Skeletal muscle satellite cell (primary cell): ENCODE measurements at regions not wholly inside any gene's neighbourhood (a gene's known extent, or its start where the extent isn't known, plus 50 kb on each side); places are given as distances from the start of the nearest gene placed in this dataset.

ENCODE experiments used
- H3K27me3 ChIP-seq: 2 replicates; pipeline ENCODE4 v1.7.0; 2013; ENCODE audit warnings: low read length; ENCODE audit not compliant: control insufficient read depth, insufficient read depth
- H3K36me3 ChIP-seq: 2 replicates; pipeline ENCODE4 v1.7.0; 2013; ENCODE audit warnings: mild to moderate bottlenecking, control low read depth, low read length; ENCODE audit not compliant: insufficient read depth
- H3K4me1 ChIP-seq: 2 replicates; pipeline ENCODE4 v1.7.0; 2013; ENCODE audit warnings: low read length; ENCODE audit not compliant: control insufficient read depth, insufficient read depth
- H3K4me2 ChIP-seq: 2 replicates; pipeline ENCODE4 v1.7.0; 2013; ENCODE audit warnings: mild to moderate bottlenecking, low read length
- H3K4me3 ChIP-seq: 2 replicates; pipeline ENCODE4 v1.7.0; 2013; ENCODE audit warnings: low read length
- H3K9ac ChIP-seq: 2 replicates; pipeline ENCODE4 v1.7.0; 2013; ENCODE audit warnings: mild to moderate bottlenecking, low read depth, low read length, moderate library complexity
- H3K9me3 ChIP-seq: replicated peaks from 2 replicates; pipeline ENCODE4 v1.7.0; 2013; ENCODE audit warnings: mild to moderate bottlenecking, control low read depth, low read length

GRCh38 chr18:22767653-22768052, 165.5 kb upstream of the RBBP8 start:
- Histone ChIP-seq H3K4me1 (no peaks in the 10 kb centered on the region), H3K4me3 (no peak overlapping the region), H3K36me3 (no peaks in the 10 kb centered on the region), H3K9ac (no peak overlapping the region), H3K27me3 (peaks cover 6% of the 10 kb centered on the region), H3K4me2 (no peak overlapping the region), H3K9me3 (no peaks in the 10 kb centered on the region)

- peaks cover 2% of the 10 kb centered on the region for H3K27me3 ChIP-seq
- no peaks in the 10 kb centered on the region for H3K36me3 ChIP-seq
- H3K4me3 ChIP-seq: no peak overlapping the region
- H3K4me1 ChIP-seq: no peaks in the 10 kb centered on the region
- H3K4me2 ChIP-seq: no peak overlapping the region
- H3K9ac ChIP-seq: no peak overlapping the region
- H3K9me3 ChIP-seq: no peaks in the 10 kb centered on the region
These were observed 159.2 kb upstream of the RBBP8 start for GRCh38 chr18:22773944-22774343.

GRCh38 chr18:22778996-22779395, 154.1 kb upstream of the RBBP8 start:
- Histone ChIP-seq H3K9me3 (no peaks in the 10 kb centered on the region), H3K4me2 (no peak overlapping the region), H3K36me3 (no peaks in the 10 kb centered on the region), H3K4me1 (no peaks in the 10 kb centered on the region), H3K27me3 (peaks cover 21% of the 10 kb centered on the region), H3K9ac (no peak overlapping the region), H3K4me3 (no peak overlapping the region)

GRCh38 chr18:22783245-22783644, 149.9 kb upstream of the RBBP8 start:
- H3K27me3 ChIP-seq: peaks cover 44% of the 10 kb centered on the region
- no peak overlapping the region for H3K4me3 ChIP-seq
- H3K9me3 ChIP-seq: no peaks in the 10 kb centered on the region
- no peaks in the 10 kb centered on the region for H3K36me3 ChIP-seq
- H3K4me1 ChIP-seq: no peaks in the 10 kb centered on the region
- no peak overlapping the region for H3K9ac ChIP-seq
- no peak overlapping the region for H3K4me2 ChIP-seq

- Histone ChIP-seq H3K9ac (no peak overlapping the region), H3K27me3 (peaks cover 48% of the 10 kb centered on the region), H3K36me3 (no peaks in the 10 kb centered on the region), H3K9me3 (no peaks in the 10 kb centered on the region), H3K4me2 (no peak overlapping the region), H3K4me1 (no peaks in the 10 kb centered on the region), H3K4me3 (no peak overlapping the region)
These were observed 149.5 kb upstream of the RBBP8 start for GRCh38 chr18:22783662-22784076.

GRCh38 chr18:22789052-22789451, 144.1 kb upstream of the RBBP8 start:
- H3K4me3 ChIP-seq: no peak overlapping the region
- no peaks in the 10 kb centered on the region for H3K9me3 ChIP-seq
- no peak overlapping the region for H3K4me2 ChIP-seq
- H3K4me1 ChIP-seq: no peaks in the 10 kb centered on the region
- peaks cover 54% of the 10 kb centered on the region for H3K27me3 ChIP-seq
- no peak overlapping the region for H3K9ac ChIP-seq
- H3K36me3 ChIP-seq: no peaks in the 10 kb centered on the region

GRCh38 chr18:22789600-22789999, 143.5 kb upstream of the RBBP8 start:
- no peaks in the 10 kb centered on the region for H3K4me1 ChIP-seq
- H3K9ac ChIP-seq: no peak overlapping the region
- H3K36me3 ChIP-seq: no peaks in the 10 kb centered on the region
- H3K27me3 ChIP-seq: peaks cover 54% of the 10 kb centered on the region
- H3K4me3 ChIP-seq: no peak overlapping the region
- no peaks in the 10 kb centered on the region for H3K9me3 ChIP-seq
- no peak overlapping the region for H3K4me2 ChIP-seq

GRCh38 chr18:22790545-22791309, 142.4 kb upstream of the RBBP8 start:
- H3K4me2 ChIP-seq: no peak overlapping the region
- H3K4me3 ChIP-seq: no peak overlapping the region
- H3K36me3 ChIP-seq: no peaks in the 10 kb centered on the region
- H3K4me1 ChIP-seq: no peaks in the 10 kb centered on the region
- peaks cover 57% of the 10 kb centered on the region for H3K27me3 ChIP-seq
- H3K9me3 ChIP-seq: no peaks in the 10 kb centered on the region
- no peak overlapping the region for H3K9ac ChIP-seq

GRCh38 chr18:22791310-22791610, 141.9 kb upstream of the RBBP8 start:
- no peak overlapping the region for H3K4me3 ChIP-seq
- H3K4me1 ChIP-seq: no peaks in the 10 kb centered on the region
- H3K36me3 ChIP-seq: no peaks in the 10 kb centered on the region
- H3K4me2 ChIP-seq: no peak overlapping the region
- no peak overlapping the region for H3K9ac ChIP-seq
- peaks cover 53% of the 10 kb centered on the region for H3K27me3 ChIP-seq
- H3K9me3 ChIP-seq: no peaks in the 10 kb centered on the region

GRCh38 chr18:22796113-22796512, 137.0 kb upstream of the RBBP8 start:
- H3K4me3 ChIP-seq: no peak overlapping the region
- H3K36me3 ChIP-seq: no peaks in the 10 kb centered on the region
- H3K4me1 ChIP-seq: no peaks in the 10 kb centered on the region
- H3K4me2 ChIP-seq: no peak overlapping the region
- no peaks in the 10 kb centered on the region for H3K9me3 ChIP-seq
- no peak overlapping the region for H3K9ac ChIP-seq
- peaks cover 16% of the 10 kb centered on the region for H3K27me3 ChIP-seq

- Histone ChIP-seq H3K36me3 (no peaks in the 10 kb centered on the region), H3K9ac (no peak overlapping the region), H3K4me2 (no peak overlapping the region)
These were observed 132.6 kb upstream of the RBBP8 start for GRCh38 chr18:22800551-22800951.

GRCh38 chr18:22813648-22814328, 119.3 kb upstream of the RBBP8 start:
- no peak overlapping the region for H3K9ac ChIP-seq

More at GRCh38 chr18:22800551-22800951, 132.6 kb upstream of the RBBP8 start:
- H3K9me3 ChIP-seq: no peaks in the 10 kb centered on the region
- no peaks in the 10 kb centered on the region for H3K4me1 ChIP-seq
- H3K4me3 ChIP-seq: no peak overlapping the region
- H3K27me3 ChIP-seq: peaks cover 11% of the 10 kb centered on the region

More at GRCh38 chr18:22813648-22814328, 119.3 kb upstream of the RBBP8 start:
- Histone ChIP-seq H3K27me3 (peaks cover 11% of the 10 kb centered on the region), H3K9me3 (no peaks in the 10 kb centered on the region), H3K36me3 (no peaks in the 10 kb centered on the region), H3K4me2 (no peak overlapping the region), H3K4me3 (no peak overlapping the region), H3K4me1 (no peaks in the 10 kb centered on the region)
